Bronchial epithelial cell (primary cell): ENCODE measurements at regions not wholly inside any gene's neighbourhood (a gene's known extent, or its start where the extent isn't known, plus 50 kb on each side); places are given as distances from the start of the nearest gene placed in this dataset.

Source experiments
- DNase-seq: peaks from one replicate; pipeline ENCODE4 v3.0.0-alpha.2; 2010; ENCODE audit warnings: low read depth
- FAIRE-seq: peaks from 2 replicates; lab custom pipeline; 2011; peaks lifted over from hg19 to GRCh38; lab: Jason Lieb, UNC
- H3K27me3 ChIP-seq: 2 replicates; pipeline ENCODE4 v1.5.1; 2011; ENCODE audit warnings: low read length; ENCODE audit not compliant: control insufficient read depth, insufficient read depth
- H3K36me3 ChIP-seq: 2 replicates; pipeline ENCODE4 v1.5.1; 2011; ENCODE audit warnings: low read length; ENCODE audit not compliant: control insufficient read depth, insufficient read depth
- H3K4me3 ChIP-seq: 2 replicates; pipeline ENCODE4 v1.5.1; 2011; ENCODE audit warnings: mild to moderate bottlenecking, low read depth, low read length, control low read depth
- TF ChIP-seq, protein P1 (sequence below): IDR thresholded peaks from 2 replicates; pipeline ENCODE4 v1.5.1; 2011; ENCODE audit warnings: mild to moderate bottlenecking, moderate library complexity, low read length, control low read depth, inconsistent platforms; ENCODE audit not compliant: insufficient read depth, severe bottlenecking

DNA sequence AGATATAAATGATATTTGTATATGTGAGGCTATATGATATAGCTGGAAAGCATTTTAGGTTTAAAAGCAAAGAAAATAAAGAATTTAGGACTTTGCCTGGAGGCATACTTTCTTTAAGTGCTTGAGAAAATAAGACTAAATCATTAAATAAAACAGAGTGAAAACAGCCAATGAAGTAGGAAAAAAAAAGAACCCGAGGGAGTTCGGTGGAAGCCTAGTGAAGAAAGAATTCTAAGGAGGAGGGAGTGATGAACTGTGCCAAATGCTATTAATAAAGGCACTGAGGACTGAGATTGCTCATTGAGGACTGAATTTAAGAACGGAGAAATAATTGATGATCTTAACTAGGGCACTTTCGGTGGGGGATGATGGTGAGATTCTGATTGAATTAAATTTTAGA, 573.5 kb downstream of the DSC3 start:
- no peaks in the 10 kb centered on the region for H3K36me3 ChIP-seq
- no peak overlapping the region for H3K4me3 ChIP-seq
- FAIRE-seq (no peak), DNase-seq (no peak)
- TF ChIP-seq, protein P1, sequence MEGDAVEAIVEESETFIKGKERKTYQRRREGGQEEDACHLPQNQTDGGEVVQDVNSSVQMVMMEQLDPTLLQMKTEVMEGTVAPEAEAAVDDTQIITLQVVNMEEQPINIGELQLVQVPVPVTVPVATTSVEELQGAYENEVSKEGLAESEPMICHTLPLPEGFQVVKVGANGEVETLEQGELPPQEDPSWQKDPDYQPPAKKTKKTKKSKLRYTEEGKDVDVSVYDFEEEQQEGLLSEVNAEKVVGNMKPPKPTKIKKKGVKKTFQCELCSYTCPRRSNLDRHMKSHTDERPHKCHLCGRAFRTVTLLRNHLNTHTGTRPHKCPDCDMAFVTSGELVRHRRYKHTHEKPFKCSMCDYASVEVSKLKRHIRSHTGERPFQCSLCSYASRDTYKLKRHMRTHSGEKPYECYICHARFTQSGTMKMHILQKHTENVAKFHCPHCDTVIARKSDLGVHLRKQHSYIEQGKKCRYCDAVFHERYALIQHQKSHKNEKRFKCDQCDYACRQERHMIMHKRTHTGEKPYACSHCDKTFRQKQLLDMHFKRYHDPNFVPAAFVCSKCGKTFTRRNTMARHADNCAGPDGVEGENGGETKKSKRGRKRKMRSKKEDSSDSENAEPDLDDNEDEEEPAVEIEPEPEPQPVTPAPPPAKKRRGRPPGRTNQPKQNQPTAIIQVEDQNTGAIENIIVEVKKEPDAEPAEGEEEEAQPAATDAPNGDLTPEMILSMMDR = no peak
- H3K27me3 ChIP-seq = no peaks in the 10 kb centered on the region

DNA sequence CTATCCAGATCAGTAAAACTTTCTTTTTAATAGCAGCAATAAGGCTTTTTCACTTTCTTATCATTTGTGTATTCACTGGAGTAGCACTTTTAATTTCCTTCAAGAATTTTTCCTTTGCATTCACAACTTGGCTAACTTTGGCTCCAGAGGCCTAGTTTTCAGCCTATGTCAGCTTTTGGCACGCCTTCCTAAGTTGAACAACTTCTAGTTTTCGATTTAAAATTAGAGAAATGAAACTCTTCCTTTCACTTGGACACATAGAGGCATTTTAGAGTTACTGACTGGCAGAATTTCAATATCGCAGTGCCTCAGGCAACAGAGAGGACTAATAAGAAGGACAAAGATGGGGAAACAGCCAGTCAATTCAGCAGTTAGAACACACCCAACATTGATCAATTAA, 577.4 kb downstream of the DSC3 start:
- no peaks in the 10 kb centered on the region for H3K36me3 ChIP-seq
- H3K27me3 ChIP-seq = no peaks in the 10 kb centered on the region
- TF ChIP-seq, protein P1 = no peak
- FAIRE-seq = no peak
- H3K4me3 ChIP-seq = no peak overlapping the region
- no peak for DNase-seq

DNA sequence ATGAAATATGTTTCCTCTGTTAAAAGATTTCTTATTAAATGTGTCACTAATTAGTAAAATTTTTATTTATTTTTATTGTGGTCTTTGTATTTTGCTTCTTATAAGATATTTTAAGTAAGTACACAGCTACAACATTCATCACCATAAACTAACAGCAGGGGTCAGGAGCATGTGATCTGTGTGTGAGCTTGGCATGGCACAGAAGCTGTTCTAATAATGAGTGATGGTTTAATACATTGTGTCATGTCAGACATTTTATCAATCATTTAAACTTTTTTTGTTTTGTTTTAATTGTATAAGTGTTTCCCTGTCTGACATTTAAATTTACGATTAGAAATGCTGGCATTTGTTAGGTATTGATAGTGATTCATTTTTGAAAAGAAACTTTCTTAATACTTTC, 585.4 kb downstream of the DSC3 start:
- Histone ChIP-seq H3K36me3 (no peaks in the 10 kb centered on the region), H3K27me3 (no peaks in the 10 kb centered on the region), H3K4me3 (no peak overlapping the region)
- FAIRE-seq = no peak
- DNase-seq = no peak
- TF ChIP-seq, protein P1 = no peak

DNA sequence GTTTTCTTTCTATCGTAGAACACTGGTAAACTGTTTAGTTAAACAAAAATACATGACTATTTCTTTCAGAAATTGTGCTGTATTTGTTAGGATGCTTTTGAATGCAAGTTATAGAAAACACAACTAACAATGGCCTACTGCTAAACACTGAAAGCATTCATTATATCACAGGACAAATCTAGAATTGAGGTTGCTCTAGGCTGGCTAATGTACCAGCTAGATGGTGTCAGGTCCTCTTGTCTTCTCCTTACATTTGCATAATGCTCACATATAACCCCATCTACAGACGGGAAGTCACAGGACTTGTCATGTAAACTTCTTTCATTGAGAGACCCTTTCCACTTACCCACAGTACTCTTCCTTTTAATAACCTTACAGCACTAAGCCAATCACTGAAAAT, 586.8 kb downstream of the DSC3 start:
- Histone ChIP-seq H3K36me3 (no peaks in the 10 kb centered on the region), H3K27me3 (no peaks in the 10 kb centered on the region), H3K4me3 (no peak overlapping the region)
- no peak for FAIRE-seq
- DNase-seq = no peak
- TF ChIP-seq, protein P1 = no peak

DNA sequence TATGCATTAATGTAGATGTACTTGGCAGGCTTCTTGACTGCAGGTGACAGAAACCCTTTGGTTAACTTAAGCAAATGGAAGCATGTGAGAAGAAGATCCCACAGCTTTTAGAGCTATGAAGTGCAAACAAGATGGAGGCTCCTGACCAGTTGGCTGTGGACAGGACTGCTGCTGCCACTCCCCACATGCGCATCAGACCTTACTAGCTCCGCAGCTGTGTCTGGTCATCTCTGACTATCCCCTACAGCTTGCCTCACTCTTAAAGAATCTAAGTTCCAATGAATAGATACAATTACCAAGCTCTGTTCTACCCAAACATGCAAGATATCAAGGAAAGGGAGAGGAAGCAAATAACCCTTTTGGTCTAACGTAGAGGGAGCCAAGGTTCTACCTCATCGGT, 587.6 kb downstream of the DSC3 start:
- DNase-seq (no peak), FAIRE-seq (no peak)
- Histone ChIP-seq H3K4me3 (no peak overlapping the region), H3K36me3 (no peaks in the 10 kb centered on the region), H3K27me3 (no peaks in the 10 kb centered on the region)
- TF ChIP-seq, protein P1 = no peak

DNA sequence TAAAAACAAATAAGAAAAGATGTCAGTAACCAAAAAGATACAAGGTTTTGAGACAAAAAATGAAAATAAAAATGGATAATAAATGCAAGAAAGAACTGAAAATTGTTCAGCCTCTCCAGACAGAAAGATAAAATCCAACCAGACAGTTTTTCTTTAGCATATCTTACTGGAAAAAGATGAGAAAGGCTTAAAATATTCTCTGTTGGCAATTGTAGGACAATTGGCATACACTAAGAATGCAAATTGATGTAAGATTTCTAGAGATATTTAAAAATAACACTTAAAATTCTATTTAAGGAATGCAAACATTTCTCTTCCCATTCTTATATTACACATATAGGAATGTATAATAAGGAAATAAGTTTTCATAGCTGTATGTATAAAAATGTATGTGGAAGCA, 590.6 kb downstream of the DSC3 start:
- TF ChIP-seq, protein P1 = no peak
- no peak for FAIRE-seq

More for the DNA sequence above, 590.6 kb downstream of the DSC3 start:
- no peaks in the 10 kb centered on the region for H3K36me3 ChIP-seq
- no peak for DNase-seq
- no peaks in the 10 kb centered on the region for H3K27me3 ChIP-seq
- H3K4me3 ChIP-seq = no peak overlapping the region
